NCI-H446 treated with DMSO at 0.1 percent for 48 hours (cell line): ENCODE measurements at regions not wholly inside any gene's neighbourhood (a gene's known extent, or its start where the extent isn't known, plus 50 kb on each side); places are given as distances from the start of the nearest gene placed in this dataset.
"Not testable (repeated sequence)": the region's sequence is repeated elsewhere in the genome, so short reads cannot be mapped to it uniquely, and the experiment has no call there.

ENCODE experiments used
- DNase-seq: peaks from one replicate; lab custom pipeline; 2025; lab: John Stamatoyannopoulos, UW

- DNase-seq = no peak
Measured at GRCh38 chr13:70788074-70788473, 679.8 kb upstream of the KLHL1 start.

GRCh38 chr13:70784207-70784989 lies 676.1 kb upstream of the KLHL1 start:
- DNase-seq = peak; percentile 91

GRCh38 chr13:70769817-70770216 lies 661.6 kb upstream of the KLHL1 start:
- no peak for DNase-seq

GRCh38 chr13:70758932-70759331 lies 650.7 kb upstream of the KLHL1 start:
- no peak for DNase-seq

- no peak for DNase-seq
Measured at GRCh38 chr13:70756088-70756487, 647.8 kb upstream of the KLHL1 start.

- DNase-seq = peak; percentile 80
Measured at GRCh38 chr13:70755456-70755855, 647.2 kb upstream of the KLHL1 start.

GRCh38 chr13:70747262-70747661 lies 639.0 kb upstream of the KLHL1 start:
- DNase-seq = peak; percentile 70

- DNase-seq = not testable (repeated sequence)
Measured at GRCh38 chr13:70746469-70746868, 638.2 kb upstream of the KLHL1 start.

- no peak for DNase-seq
Measured at GRCh38 chr13:70736622-70737317, 628.5 kb upstream of the KLHL1 start.

GRCh38 chr13:70732611-70733010 lies 624.4 kb upstream of the KLHL1 start:
- DNase-seq = peak; percentile 71

- DNase-seq = peak; percentile 81
Measured at GRCh38 chr13:70729369-70729768, 621.1 kb upstream of the KLHL1 start.

GRCh38 chr13:70723732-70724131 lies 615.5 kb upstream of the KLHL1 start:
- peak; percentile 64 for DNase-seq

GRCh38 chr13:70720386-70720785 lies 612.1 kb upstream of the KLHL1 start:
- no peak for DNase-seq

GRCh38 chr13:70714993-70715392 lies 606.7 kb upstream of the KLHL1 start:
- no peak for DNase-seq

GRCh38 chr13:70708775-70709174 lies 600.5 kb upstream of the KLHL1 start:
- peak; percentile 17 for DNase-seq

GRCh38 chr13:70703755-70704154 lies 595.5 kb upstream of the KLHL1 start:
- DNase-seq = no peak

- DNase-seq = no peak
Measured at GRCh38 chr13:70694996-70695715, 586.9 kb upstream of the KLHL1 start.

GRCh38 chr13:70668983-70669382 lies 560.7 kb upstream of the KLHL1 start:
- DNase-seq = no peak

- no peak for DNase-seq
Measured at GRCh38 chr13:70668293-70668692, 560.0 kb upstream of the KLHL1 start.

GRCh38 chr13:70666883-70667556 lies 558.8 kb upstream of the KLHL1 start:
- DNase-seq = no peak

GRCh38 chr13:70662231-70662940 lies 554.1 kb upstream of the KLHL1 start:
- DNase-seq = no peak

- DNase-seq = no peak
Measured at GRCh38 chr13:70644052-70644451, 535.8 kb upstream of the KLHL1 start.
